ENCODE measurements at regions not wholly inside any gene's neighbourhood (a gene's known extent, or its start where the extent isn't known, plus 50 kb on each side); places are given as distances from the start of the nearest gene placed in this dataset.

GRCh38 chr2:33786881-33787280, 187.8 kb upstream of the FAM98A start:
- no peak for TF ChIP-seq EZH2phosphoT487 (IDR thresholded peaks at IDR 0.05; ENCODE audit: borderline replicate concordance, low read length)
- no peak for TF ChIP-seq CTCF (IDR thresholded peaks at IDR 0.05; ENCODE audit: low read depth, low read length, poor library complexity, severe bottlenecking)
